ENCODE measurements at regions not wholly inside any gene's neighbourhood (a gene's known extent, or its start where the extent isn't known, plus 50 kb on each side); places are given as distances from the start of the nearest gene placed in this dataset.

GRCh38 chr5:56480705-56481427, 247.7 kb upstream of the ANKRD55 start:
- peak; percentile 18 for DNase-seq (ENCODE audit: low spot score)

- no peak for DNase-seq (ENCODE audit: low spot score)
These were observed 247.1 kb upstream of the ANKRD55 start for GRCh38 chr5:56480078-56480704.

- DNase-seq (ENCODE audit: low spot score): no peak
These were observed 246.6 kb upstream of the ANKRD55 start for GRCh38 chr5:56479696-56480077.

GRCh38 chr5:56479126-56479525, 246.0 kb upstream of the ANKRD55 start:
- DNase-seq (ENCODE audit: low spot score): no peak

DNA sequence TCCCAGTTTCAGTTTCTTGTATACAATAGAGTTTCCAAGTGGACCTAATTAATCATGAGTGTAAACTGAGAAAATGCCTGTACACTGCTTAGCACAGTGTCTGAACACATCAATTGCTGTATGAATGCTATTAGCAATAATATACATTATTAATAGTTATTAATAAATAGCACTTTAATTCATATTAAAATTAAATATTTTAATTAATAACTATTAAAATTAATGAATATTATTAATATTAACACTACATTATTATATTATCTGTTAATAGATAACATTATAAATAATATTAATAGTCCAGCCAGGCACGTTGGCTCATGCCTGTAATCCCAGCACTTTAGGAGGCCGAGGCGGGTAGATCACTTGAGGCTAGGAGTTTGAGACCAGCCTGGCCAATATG, 244.9 kb upstream of the ANKRD55 start:
- DNase-seq (ENCODE audit: low spot score): no peak

- no peak for DNase-seq (ENCODE audit: low spot score)
These were observed 243.3 kb upstream of the ANKRD55 start for GRCh38 chr5:56476487-56476856.

DNA sequence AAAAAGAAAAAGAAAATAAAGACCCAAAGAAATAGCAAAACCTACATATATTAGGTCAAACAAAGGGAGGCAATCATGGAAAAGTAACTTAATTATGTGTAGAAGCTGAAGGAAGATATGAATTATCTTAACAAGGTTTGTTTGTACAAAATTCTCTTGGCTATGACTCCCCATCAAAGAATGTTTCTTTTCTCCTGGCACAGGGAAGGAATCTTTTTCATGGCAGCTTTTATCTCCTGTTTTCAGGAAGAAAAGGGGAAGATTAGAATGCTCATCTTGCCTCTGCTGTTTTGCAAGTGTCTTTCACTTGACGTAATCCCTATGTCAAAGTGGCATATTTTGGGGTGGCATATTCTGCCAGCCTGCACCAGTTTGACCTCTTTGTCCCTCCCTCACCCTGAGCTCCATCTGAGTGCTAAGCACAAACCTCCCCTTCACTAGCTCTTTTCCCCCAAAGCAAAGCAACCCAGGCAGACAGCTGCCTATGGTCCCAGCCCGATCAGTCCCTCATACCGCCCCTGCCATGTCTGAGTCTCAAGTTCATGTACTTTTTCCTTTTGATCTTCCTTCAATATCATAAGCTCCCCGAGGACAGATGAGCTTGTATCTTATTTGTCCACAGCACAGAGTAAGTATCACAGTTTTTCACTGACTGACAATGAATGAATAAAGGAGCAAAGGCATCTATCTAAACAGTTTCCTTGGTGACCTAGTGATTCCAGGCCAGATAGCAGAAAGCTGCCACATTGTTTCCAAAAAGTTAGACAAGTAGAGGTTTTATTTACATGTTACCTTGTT, 242.8 kb upstream of the ANKRD55 start:
- no peak for DNase-seq (ENCODE audit: low spot score)

- no peak for DNase-seq (ENCODE audit: low spot score)
These were observed 238.6 kb upstream of the ANKRD55 start for GRCh38 chr5:56471707-56472106.

GRCh38 chr5:56470007-56470406, 236.9 kb upstream of the ANKRD55 start:
- no peak for DNase-seq (ENCODE audit: low spot score)

DNA sequence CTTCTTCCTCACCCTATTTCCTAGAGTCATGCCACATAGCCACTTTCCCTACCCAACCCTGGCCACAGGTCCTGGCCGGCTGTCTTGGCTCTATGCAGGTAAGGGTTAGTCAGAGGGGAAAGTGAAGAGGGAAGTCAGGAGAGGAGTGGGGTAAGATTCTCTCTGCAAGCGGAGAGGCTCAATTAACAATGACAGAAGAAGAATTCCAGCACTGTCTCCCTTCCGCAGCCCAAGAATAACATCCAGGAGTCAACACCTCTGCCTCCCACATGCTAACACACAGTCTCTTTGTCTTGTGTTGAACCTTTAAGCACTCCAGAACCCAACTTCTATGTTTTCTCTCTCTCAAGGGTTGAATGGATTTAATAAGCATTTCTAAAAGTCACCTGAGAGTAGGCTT, 235.1 kb upstream of the ANKRD55 start:
- no peak for DNase-seq (ENCODE audit: low spot score)

DNA sequence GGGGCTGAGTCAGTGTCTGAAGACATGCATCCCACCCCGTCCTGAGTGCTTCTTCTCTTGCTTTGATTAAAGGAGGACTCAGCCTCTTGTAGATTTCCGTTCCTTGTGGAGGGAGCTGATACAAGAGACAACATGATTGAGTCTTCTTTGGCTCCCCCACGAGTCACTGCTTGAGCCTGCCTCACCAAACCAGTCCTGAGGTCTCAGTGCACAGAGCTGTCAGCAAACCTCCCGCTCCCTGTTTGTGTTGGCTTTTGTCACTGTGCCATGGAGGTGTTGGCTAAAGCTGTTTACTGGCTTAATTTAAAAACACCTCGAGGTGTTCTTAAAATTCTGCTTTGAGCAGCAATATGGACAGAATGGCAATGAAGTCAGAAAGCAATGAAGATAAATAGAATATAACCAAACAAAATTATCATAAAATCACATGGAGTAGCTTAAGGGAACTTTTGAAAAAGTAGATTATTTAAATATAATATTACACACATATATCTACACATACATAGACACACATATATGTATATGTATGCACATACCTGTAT, 234.1 kb upstream of the ANKRD55 start:
- DNase-seq (ENCODE audit: low spot score): no peak

GRCh38 chr5:56466136-56466816, 233.1 kb upstream of the ANKRD55 start:
- no peak for DNase-seq (ENCODE audit: low spot score)

DNA sequence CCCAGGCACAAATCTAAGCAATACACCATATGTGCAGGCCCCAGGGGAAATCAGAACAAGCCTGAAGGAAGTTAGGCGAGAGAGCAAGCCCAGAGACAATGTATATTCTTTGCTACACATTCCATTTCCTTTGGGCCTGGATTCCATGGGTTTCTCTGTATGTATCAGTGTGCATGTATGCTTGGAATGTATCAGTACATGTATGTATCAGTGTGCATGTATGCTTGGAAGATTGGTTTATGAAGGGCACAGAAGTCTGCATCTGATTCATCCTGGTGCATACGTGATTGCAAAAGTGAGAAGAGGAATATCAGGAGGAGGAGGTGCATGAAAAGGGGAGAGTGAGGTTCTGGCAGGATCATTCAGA, 232.6 kb upstream of the ANKRD55 start:
- DNase-seq (ENCODE audit: low spot score): no peak

DNA sequence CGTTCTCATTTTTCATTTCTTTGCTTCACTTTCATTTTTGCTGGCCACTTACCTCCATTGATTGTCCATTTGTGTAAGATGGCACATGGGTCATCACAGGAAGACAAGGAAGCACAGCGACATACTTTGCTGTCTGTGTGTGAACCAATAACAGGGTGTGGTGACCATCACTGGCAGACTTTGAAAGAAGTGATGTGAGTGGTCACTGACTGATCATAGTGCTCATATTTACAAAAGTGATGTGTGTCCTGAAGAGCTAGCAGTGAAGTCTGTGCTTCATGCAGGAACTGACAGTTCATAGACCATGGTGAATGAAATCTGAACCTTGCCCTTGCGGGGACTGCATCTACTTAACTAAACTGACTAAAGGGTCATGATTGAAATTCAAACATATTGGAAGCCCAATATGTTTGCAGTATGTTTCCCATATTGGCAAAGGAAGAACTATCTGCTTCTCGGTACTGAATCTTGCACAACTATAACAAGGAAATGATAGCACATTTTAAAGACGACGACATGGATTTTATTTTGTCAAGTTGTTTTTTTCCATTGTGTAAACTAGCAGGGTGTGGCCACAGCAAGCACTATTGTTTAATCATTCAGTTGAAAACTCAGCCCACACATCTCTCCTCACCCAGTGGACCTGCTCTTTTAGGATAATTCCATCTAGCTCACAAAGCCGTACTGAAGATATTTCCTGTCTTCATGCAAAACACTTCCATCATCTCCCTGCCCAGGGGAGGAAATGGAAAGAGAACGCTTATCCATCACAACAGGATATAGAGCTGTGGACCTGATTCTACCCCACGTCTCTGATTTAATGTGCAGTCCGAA, 232.0 kb upstream of the ANKRD55 start:
- no peak for DNase-seq (ENCODE audit: low spot score)

DNA sequence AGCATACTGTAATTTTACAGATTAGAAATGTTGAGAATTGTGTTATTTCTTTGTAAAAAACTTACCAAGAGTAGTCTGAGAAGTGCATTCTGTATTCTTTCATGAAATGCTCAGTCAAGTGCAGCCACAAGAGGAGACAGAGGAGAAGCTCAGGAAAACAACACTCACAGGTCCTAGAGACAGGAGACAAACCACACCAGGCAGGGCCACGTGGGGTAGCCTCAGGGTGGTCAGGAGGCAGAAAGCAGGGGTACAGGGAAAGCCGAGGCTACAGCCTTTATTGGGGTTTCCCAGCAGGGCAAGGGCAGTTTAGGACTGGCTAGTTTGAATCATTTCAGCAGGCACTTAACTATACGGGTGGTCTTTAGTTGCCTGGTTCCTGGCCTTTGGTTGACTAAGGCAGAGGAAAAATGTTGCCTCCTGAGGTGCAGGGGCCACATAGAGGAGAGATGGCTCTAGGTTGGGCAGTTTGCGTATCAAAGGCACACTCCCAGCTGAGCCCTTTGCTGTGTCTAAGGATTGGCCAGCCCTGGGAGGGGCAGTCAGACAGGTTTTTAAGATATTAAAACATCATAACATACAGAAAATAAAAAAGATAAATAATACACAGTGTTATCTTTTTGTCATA, 230.9 kb upstream of the ANKRD55 start:
- DNase-seq (ENCODE audit: low spot score): no peak

DNA sequence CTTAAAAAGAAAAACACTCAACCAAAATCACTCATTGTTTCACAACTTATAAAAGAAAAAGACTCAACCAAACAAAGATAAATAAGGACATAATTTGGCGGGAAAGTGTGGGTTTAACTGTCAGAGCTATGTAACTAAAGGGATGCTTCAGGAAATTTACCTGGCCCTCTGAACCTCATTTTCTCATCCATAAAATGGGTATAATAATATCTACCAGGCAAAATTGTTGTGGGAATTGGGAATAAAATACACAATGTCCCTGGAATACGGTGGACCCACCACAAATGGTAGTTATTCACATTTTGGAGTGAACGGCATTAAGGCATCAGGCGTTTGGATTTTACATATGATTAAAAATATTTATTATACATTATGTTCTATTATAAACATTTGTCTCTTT, 228.5 kb upstream of the ANKRD55 start:
- DNase-seq (ENCODE audit: low spot score): no peak

DNA sequence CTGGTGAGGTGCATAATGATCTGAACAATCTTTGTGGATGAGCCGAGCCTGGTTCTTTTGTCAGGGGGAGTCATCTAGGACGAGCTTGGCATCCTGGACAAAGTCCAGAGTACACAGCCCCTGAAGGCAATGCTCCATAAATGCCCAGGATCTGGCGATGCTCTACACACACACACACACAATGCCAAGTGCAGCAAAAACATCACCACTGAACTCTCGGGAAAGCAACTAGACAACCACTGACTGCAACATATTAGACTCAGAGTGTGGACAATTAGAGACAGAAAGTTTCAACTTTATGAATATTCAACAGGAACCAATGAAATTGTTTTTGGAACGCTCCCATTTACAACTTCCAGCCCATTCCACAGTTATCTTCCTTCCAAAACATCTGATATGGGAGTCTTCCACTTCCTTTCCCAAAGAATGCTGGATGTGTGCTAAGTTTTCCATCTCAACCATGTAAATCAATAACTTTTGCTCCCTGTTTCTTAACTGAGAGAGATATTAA, 227.6 kb upstream of the ANKRD55 start:
- DNase-seq (ENCODE audit: low spot score): no peak

DNA sequence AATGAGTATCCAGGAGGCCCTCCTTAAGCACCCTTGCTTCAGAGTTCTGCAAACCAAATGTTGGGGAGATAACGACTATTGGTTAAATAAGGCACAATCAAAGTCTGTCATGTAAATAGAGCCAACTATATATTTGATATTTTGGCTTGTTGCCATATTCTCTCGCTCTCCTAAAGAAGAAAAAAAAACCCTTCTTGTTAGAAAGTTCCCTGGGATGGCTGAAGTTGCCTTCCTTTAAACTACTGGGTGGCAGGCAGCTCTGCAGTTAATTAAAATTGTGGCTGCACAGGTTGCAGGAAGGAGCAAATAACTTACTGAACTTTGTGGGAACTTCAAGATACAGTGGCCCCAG, 227.0 kb upstream of the ANKRD55 start:
- DNase-seq (ENCODE audit: low spot score): no peak

- no peak for DNase-seq (ENCODE audit: low spot score)
These were observed 226.5 kb upstream of the ANKRD55 start for GRCh38 chr5:56459394-56460194.
